ENCODE measurements at regions not wholly inside any gene's neighbourhood (a gene's known extent, or its start where the extent isn't known, plus 50 kb on each side); places are given as distances from the start of the nearest gene placed in this dataset.

DNA sequence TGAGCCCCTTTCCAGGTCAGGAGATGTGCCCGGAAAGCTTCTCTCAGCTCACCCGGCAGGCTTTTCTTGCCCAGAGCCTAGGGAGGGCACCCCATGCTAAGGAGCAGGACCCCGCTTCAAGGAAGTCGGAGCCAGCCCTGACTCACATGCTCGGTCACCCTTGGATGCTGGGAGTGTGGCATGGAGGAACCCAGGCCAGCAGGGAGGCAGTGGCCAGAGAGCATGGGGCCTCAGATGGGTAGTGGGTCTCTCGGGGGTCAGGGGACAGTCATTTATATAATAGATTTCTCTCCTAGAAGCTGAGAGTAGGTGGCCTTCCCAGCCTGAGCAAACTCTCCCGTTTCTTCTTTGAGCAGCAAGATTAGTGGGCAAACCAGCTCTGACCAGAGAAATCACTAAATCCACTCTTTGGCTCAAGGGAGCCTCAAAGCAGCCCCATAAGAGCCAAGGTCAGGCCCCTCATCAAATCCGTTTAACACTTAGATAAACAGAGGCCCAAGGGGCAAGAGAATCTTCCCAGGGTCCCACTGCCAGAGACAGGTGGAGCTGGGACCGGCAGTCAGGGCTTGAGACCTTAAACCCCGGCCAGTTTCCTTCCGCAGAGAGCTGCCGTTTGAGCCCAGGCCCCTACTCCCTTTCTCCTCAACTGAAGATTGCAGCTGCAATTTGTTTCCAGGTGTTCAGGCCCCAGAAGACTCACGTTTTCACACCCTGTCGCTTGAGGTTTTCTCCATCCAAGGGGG is 113.1 kb downstream of the CYP26B1 start:
- no peak for TF ChIP-seq POLR2A (IDR thresholded peaks at IDR 0.05)
- no peak for TF ChIP-seq CTCF (IDR thresholded peaks at IDR 0.05)
